Body of pancreas (tissue), 4 donors: ENCODE measurements at regions not wholly inside any gene's neighbourhood (a gene's known extent, or its start where the extent isn't known, plus 50 kb on each side); places are given as distances from the start of the nearest gene placed in this dataset.

Experiments used
- ATAC-seq: fragments of 150-250 bp; one replicate; pipeline ENCODE4 v1.9.1; 2016
- DNase-seq, 4 donors: peaks; one replicate each; pipeline ENCODE4 v3.0.0-alpha.2; 2019
- H3K27ac ChIP-seq, 4 donors: fragments of 200-600 bp; sonication (generic); 1 replicate in 3 of 4; 2 replicates in 1 of 4; pipeline versions ENCODE4 v1.5.1 to v1.6.1; 2016 to 2019; ENCODE audit warnings: mild to moderate bottlenecking in 1 of 4, mixed read lengths in 1 of 4, moderate library complexity in 1 of 4
- H3K27me3 ChIP-seq, 2 donors: fragments of 200-600 bp; sonication (generic); one replicate each; pipeline ENCODE4 v1.6.0; 2016; ENCODE audit warnings: mild to moderate bottlenecking in 1 of 2
- H3K36me3 ChIP-seq, 2 donors: fragments of 200-600 bp; sonication (generic); replicated peaks in 1 of 2; 2 replicates each; pipeline ENCODE4 v1.5.1; 2016; ENCODE audit warnings: low read depth in 2 of 2; ENCODE audit not compliant: insufficient read depth in 1 of 2
- H3K4me1 ChIP-seq: fragments of 200-600 bp; sonication (generic); one replicate; pipeline ENCODE4 v1.6.0; 2016
- H3K4me3 ChIP-seq, 2 donors: fragments of 200-600 bp; sonication (generic); 1 replicate in 1 of 2; 2 replicates in 1 of 2; pipeline ENCODE4 v1.5.1; 2016 to 2019
- H3K9me3 ChIP-seq, 3 donors: fragments of 200-600 bp; sonication (generic); 1 replicate in 2 of 3; 2 replicates in 1 of 3; pipeline ENCODE4 v1.5.1; 2016
- CTCF ChIP-seq, 7 experiments: fragments of 450-650 bp in 4 of 7; fragments of 200-600 bp in 3 of 7; sonication (generic) in 3 of 7; IDR thresholded peaks; one replicate each; pipeline ENCODE4 v1.5.1; 2016 to 2019; ENCODE audit warnings: antibody characterized with exemption in 7 of 7
- POLR2A ChIP-seq, 3 donors: fragments of 450-650 bp; IDR thresholded peaks; one replicate each; pipeline ENCODE4 v1.6.1; 2016; ENCODE audit warnings: antibody characterized with exemption in 3 of 3, mild to moderate bottlenecking in 2 of 3
- WGBS, 2 donors: methylation state at CpG; one replicate each; pipeline ENCODE4 v1.1.5; 2017; 5-methylcytosine and 5-hydroxymethylcytosine counted together
- intact Hi-C: fragments of 100-400 bp; cut with DNase I; formaldehyde crosslinking; loops from one replicate; pipeline ENCODE4 v1.15.1; 2023

- Histone ChIP-seq H3K4me3 (no peak overlapping the region), H3K9me3 (no peaks in the 10 kb centered on the region), H3K36me3 (no peaks in the 10 kb centered on the region), H3K27me3 (no peaks in the 10 kb centered on the region), H3K4me1 (no peaks in the 10 kb centered on the region), H3K27ac (no peak overlapping the region)
- WGBS, 2 donors, result 80 to 86% methylated on average over 1 to 2 of the region's 2 CpGs
- DNase-seq (no peak), ATAC-seq (no peak)
- intact Hi-C loops, result no loop called here
- TF ChIP-seq CTCF (IDR thresholded peaks at IDR 0.05) (no peak), POLR2A (IDR thresholded peaks at IDR 0.05) (no peak)
These were observed 388.6 kb downstream of the MATN1 start for GRCh38 chr1:30334767-30335166.

GRCh38 chr1:30332116-30333094 is 391.0 kb downstream of the MATN1 start:
- 79 to 81% methylated on average over 18 of the region's 18 CpGs for WGBS, 2 donors
- intact Hi-C loops, result no loop called here
- no peaks in the 10 kb centered on the region for H3K4me1 ChIP-seq
- no peak for TF ChIP-seq POLR2A (IDR thresholded peaks at IDR 0.05)
- TF ChIP-seq CTCF (IDR thresholded peaks at IDR 0.05), result no peak
- DNase-seq (no peak), ATAC-seq (no peak)
- H3K27me3 ChIP-seq, result no peaks in the 10 kb centered on the region
- no peak overlapping the region for H3K4me3 ChIP-seq
- no peak overlapping the region for H3K27ac ChIP-seq
- no peaks in the 10 kb centered on the region for H3K9me3 ChIP-seq
- H3K36me3 ChIP-seq, result no peaks in the 10 kb centered on the region

- no peak for TF ChIP-seq POLR2A (IDR thresholded peaks at IDR 0.05)
- no peak for TF ChIP-seq CTCF (IDR thresholded peaks at IDR 0.05)
- 69 to 72% methylated on average over 8 of the region's 8 CpGs for WGBS, 2 donors
- DNase-seq (no peak), ATAC-seq (no peak)
- no peaks in the 10 kb centered on the region for H3K27me3 ChIP-seq
- intact Hi-C loops, result no loop called here
- H3K9me3 ChIP-seq, result no peaks in the 10 kb centered on the region
- H3K4me1 ChIP-seq, result no peaks in the 10 kb centered on the region
- no peak overlapping the region for H3K27ac ChIP-seq
- H3K4me3 ChIP-seq, result no peak overlapping the region
- H3K36me3 ChIP-seq, result no peaks in the 10 kb centered on the region
These were observed 391.8 kb downstream of the MATN1 start for GRCh38 chr1:30331415-30332065.

GRCh38 chr1:30330644-30331043 is 392.7 kb downstream of the MATN1 start:
- intact Hi-C loops, result no loop called here
- TF ChIP-seq CTCF (IDR thresholded peaks at IDR 0.05) (no peak), POLR2A (IDR thresholded peaks at IDR 0.05) (no peak)
- Histone ChIP-seq H3K4me3 (no peak overlapping the region), H3K4me1 (no peaks in the 10 kb centered on the region), H3K27me3 (no peaks in the 10 kb centered on the region), H3K36me3 (no peaks in the 10 kb centered on the region), H3K9me3 (no peaks in the 10 kb centered on the region), H3K27ac (no peak overlapping the region)
- ATAC-seq (no peak), DNase-seq (no peak)
- WGBS, 2 donors, result 59 to 72% methylated on average over 4 to 7 of the region's 7 CpGs
